GM18870 (cell line): ENCODE measurements at regions not wholly inside any gene's neighbourhood (a gene's known extent, or its start where the extent isn't known, plus 50 kb on each side); places are given as distances from the start of the nearest gene placed in this dataset.

Experiments used
- ATAC-seq: cut with Tn5 transposase; IDR thresholded peaks from one replicate; pipeline ENCODE4 v1.9.1; 2021; ENCODE audit warnings: moderate library complexity; ENCODE audit not compliant: unreplicated experiment

DNA sequence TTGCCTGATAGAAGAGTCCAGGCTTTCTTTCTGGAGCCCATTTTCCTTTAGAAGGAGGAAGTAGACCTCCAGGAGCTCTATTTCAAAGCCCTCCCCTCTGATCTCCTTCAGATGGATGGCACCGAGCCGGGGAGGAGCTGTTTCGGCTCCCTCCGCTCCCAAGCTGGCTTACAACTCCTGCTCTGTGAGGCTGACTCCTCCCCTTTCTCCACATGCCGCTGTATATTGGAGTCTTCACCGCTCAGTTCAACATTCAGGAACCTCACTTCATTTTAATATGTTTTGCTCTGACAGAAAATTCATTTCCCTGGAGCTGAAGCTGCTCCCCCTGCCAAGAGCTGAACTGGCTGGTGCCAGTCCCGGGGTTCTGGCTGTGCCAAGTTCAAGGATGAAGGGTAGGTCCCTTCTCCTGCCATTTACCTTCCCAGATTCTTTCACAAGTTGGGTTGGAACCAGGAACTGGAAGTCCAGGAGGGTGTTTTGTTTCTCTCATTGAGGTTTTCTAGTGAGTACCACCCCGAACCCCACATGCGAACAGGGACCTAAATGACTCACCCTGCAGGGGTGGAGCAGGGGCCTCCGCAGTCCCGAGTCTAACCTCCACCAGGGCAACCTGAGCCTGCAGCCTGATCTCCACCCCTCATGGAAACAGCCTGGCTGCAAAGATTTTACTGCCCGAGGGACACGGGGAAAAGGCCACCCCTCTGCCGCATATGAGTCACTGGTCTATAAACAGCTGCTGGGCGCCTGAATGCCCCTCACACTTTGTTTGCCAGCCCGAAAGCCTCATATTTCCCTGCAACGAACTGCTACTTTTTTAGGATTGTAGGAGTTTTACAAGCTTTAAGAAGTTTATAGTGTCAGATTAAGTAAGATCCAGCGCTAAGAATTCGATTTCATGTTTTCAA is 68.6 kb upstream of the FOXA2 start:
- no peak for ATAC-seq

DNA sequence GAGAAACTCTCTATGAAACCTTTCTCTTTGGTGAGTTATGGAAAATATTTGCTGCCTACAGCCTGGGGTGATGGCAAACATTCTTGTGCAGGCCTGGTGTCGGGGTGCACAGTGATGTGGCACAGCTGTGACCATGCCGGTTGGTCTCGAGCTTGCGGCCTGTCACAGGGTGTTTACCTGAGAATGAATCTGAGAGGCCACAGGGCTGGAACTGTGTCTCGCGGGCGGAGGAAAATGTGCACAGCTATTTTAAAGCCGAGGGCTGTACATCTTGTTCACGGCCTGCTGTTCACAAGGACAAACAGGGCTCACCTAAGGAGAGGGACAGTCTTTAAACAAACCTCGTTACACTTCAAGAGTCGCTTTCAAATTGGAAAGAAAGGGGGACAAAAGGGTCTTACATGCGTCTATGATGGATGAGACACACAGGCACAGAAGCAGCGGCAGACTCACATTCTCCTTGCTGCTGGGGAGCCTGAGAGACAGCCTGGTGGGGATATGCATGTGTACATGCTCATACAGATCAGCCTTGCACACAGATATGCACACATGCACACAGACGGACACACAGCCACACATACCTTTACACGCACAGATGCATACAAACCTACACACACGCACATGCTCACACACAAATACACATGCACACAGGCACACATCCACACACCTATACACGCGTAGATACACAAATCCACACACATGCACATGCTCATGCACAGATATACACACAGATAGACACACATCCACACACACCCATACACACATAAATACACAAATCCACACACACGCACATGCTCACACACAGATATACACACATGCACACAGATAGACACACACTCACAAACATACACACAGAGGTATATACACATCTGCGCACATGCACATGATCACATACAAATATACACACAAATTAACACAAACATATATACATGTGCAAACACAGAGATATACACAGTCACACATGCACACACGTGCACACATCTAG is 69.6 kb upstream of the FOXA2 start:
- ATAC-seq = no peak

DNA sequence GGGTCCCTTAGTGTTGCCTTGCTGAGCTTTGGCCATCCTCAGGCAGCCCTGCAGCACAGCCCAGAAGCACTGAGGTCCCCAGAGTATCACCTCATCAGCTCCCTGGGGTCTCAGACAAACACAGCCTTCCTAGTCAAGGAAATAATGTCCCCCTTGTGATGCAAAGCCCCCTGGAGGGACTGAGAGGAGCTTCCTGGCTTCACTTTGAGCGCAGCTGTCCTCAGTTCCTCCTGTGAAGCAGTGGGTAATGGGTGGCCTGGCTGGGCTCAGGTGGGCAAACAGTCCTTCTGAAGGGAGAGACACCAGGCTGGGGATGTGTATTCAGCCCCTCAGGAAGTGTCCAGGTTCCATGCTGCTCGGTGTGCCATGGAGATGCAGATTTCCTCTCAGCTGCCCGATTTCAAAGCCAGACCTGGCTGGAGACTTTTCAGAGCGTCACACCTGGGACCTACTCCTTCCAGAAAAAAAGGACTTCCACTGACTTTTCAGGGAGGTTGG is 79.2 kb upstream of the FOXA2 start:
- no peak for ATAC-seq

DNA sequence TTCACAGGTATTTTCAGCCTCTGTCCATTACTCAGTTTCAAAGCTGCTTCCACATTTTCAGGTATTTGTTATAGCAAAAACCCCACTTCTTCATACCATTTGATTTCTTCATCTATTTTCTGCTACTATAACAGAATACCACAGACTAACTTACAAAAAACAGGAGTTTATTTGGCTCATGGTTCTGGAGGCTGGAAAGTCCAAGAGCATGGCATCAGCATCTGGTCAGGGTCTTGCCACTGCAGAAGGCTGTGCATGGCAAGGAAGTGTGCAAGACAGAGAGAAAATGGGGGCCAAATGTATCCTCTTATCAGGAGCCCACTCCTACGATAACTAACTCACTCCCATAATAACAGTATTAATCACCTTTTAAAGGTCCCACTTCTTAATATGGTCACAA is 82.8 kb upstream of the FOXA2 start:
- no peak for ATAC-seq

DNA sequence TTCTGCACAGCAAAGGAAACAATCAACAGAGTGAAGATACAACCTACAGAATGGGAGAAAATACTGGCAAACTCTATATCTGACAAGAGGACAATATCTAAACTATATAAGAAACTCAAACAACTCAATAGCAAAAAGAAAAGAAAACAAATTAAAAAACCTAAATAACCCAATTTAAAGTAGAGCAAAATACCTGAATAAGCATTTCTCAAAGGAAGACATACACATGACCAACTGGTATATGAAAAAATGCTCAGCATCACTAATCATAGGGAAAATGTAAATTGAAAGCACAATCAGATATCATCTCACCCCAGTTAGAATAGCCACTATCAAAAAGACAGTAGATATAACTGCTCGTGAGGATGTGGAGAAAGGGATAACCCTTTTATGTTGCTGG is 87.8 kb upstream of the FOXA2 start:
- no peak for ATAC-seq

DNA sequence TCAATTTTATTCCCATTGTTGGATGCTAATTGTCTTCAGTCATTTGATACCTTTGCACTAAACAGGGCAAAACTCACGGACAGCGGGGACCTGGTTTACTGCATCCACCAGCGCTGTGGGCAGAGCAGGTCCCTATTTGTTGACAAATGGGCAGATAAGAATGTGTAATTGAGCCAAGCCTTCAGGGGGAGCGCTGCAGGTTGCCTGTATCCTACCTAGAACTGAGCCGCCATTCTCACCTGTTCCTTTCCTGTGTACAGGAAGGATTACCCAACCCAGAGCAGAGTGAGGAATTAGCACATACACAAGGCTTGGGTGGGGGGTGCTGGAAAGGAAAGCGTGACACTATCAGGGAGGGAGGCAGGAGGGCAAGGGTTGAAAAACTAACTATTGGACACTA is 89.1 kb upstream of the FOXA2 start:
- no peak for ATAC-seq

DNA sequence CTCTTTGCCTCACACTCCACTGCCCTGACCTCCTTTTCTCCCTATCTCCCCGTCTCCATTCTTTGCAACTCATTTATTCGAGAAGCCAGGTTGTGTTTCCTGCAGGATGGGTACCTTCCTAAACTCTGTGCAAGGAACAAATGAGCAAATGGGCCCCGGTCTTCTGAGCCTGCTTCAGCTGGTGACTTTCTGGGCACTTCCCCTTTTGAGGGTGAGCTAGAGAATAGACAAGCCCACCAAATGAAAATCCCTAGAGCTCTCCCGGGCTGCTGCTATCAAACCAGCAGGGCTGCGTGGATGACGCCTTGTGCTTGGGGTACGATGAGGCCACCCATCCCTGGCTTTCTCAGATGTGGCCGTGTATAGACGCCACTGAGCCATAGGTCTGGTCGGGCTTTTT is 91.0 kb upstream of the FOXA2 start:
- no peak for ATAC-seq

DNA sequence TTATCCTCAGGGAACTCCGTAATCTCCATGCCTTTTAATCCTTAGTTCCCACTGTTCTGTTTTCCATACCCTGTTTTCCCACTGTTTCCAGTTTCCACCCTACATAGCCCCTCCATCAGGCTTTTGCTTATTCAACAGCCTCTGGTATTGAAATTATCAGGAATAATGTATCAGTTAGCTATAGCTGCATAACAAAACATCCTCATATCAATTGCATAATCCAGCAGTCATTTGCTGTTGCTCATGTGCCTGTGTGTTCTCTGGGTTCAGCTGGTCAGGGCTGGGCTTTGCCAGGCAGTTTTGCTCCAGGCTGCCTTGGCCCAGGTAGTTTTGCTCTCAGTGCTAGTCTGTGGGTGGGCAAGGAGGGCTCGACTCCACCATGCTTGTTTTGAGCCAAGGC is 94.3 kb upstream of the FOXA2 start:
- no peak for ATAC-seq

DNA sequence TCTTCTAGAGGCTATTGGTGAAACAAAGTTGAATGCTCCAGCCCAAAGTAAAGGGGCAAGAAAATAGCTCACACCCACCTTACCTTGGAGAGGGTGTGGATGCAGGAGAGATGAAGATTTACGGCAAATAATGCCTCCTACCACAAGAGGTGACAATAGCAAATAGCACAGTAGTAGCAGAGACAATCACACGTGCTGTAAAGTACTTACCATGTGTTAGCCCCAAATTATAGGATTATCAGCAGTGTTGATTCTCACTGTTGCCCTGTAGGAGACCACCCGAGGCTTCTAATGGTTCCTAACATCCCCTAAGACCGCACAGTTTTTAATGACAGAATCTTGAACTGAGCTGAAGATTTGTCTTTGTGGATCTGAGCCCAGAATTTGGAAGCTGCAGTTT is 94.8 kb upstream of the FOXA2 start:
- ATAC-seq = no peak

DNA sequence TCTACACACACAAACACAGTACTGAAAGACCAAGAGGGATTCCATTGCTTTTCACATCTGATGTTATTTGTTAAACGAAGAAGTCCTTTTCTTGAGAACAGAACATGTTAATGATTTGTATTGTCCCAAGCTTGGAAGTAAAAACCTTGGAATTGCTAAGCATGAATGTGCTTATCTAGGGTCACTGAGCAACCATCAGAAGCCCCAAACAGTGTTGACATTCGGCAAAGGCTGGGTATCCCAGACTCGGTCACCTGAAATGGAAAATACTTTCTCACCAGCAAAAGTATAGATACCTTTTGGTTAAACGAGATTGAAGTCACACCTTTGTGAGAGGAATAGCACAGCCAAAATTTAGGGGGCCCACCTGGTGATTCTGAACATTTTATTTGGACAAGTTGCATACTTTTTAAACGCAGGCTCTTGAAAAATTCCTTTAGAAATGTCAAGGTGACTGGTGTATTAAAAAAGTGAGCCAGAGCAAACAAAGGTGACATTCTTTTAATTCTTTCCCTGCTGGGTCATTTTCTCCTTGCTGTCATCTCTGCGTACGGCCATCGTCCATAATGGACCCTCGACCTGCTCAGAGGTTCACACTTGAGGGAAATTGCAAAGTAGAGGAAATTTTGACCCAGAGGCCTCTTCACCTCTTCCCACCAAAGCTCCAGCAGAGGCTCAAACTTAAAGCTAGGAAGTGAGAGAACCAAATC is 95.8 kb upstream of the FOXA2 start:
- no peak for ATAC-seq

DNA sequence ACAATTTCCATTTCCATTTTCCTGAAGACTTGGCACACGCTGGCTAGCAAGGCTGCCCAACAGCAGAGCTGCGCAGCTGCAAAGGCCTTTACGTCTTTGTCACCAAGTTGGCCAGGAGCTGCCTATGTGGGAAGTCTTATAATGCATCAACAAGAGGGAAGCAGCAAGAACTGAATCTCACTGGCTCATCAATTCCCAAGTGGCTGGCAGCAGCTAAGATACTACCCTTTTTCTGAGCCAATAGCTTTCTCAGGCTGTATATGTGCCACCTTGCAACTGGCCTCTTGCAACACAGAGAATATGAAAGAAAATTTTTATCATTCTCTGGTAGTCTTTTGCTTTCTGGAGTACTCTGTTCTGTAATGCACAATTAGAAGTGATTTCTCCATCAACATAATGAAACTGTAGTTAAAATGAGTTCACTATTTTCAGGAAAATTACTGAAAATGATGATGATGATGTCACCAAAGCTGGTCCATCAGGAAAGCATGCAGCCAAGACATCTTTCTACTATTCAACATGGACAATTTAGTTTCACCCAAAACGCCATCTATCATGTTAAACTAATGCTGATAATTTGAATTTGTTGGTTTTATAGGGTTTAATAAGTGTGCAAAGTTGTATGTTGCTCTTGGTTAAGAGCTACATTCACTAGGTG is 97.3 kb upstream of the FOXA2 start:
- no peak for ATAC-seq

DNA sequence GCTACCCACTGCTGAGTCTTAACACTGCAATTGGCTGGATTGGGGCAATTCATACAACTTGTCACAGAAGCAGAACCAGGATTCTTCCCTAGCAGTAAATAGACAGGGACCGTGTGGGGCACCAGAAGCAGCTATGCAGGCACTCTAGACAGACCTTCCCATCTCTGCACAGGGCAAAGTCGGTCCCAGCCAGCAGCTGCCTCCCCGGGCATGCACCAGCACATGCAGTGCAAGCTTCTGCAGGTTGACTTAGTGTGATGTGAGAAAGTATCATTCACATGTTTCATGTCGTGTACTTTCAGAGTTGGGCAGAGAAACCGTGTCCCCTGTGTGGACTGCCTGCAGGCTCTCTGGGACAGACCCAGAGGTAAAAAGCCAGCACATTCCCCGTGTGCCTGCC is 98.0 kb upstream of the FOXA2 start:
- no peak for ATAC-seq

DNA sequence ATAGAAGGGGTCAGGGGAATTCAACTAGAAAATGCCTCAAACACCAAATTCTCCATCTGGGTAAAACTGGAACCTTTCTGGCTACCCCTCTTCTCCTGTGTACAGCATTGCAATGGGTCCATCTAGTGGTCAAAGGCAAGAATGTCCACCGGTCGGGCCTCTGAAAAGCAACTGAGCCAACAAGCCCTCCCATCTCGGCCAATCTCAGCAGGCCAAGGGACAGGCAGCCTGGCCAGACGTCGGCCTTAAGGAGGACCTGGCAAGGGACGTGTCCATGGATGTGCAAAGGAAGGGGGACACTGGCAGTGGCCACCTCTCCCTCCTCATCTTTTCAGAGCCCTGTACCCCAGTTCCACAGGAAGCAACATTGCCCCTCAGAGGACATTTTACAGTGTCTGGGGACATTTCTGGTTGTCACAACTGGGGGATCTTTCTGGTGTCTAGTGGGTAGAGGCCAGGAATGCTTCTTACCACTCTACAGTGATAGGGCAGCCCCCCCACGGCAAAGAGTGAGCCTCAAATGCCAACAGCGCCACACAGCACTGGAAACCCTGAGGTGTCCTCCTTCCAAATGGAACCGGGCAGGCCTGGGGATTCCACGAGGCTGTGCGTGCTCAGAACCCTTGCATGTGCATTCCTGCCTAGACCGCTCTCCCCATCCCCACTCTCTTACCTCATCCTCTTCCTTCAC is 99.8 kb upstream of the FOXA2 start:
- peak; percentile 57 for ATAC-seq

DNA sequence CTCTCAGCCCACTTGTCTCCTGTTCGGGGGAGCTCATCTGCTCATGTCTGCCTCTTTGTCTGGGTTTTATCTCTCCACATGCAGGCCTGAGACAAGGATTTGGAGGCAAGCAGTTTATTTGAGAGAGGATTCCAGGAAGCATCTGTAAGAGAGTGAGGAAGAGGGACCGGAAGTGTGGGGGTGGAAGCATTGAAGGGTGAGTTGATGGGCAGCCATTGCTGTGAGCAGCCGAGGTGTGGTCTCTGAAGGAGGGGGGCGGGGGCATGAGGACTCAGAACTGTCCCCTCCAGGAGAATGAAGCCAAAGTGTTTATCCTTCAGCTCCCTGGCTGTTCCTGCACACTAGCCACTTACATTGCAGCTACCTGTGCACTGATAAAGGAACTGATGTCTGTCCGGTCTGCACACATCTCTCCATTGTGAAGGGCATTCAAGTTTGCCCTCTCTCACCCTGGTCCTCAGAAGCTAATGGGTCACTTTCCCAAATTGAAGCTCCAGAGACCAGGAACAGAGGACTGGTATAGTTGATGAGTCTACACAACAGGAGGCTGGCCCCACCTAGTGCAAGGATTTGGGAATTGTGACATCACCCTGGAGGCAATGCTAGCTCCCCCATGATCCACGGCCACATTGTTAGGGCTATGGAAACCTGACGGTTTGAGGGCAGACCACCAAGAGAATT is 100.5 kb upstream of the FOXA2 start:
- no peak for ATAC-seq

DNA sequence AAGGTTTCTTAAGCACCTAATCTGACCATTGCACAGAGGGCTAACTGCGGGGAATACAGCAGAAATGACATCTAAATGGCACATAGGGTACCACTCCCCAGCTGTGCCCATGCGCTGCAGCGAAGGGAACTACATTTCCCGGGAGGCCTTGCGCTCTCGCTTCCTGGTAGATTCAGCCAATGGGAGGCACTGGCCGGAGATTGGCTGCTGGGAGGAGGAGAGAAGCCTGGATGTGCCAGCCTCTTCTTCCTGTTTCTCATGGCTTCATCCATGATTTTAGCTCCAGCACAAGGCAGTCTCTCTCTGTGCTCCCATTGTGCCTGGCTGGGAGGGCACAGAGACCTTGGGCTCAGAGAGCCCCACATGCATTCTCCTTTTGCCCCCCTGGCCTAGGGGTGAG is 101.7 kb upstream of the FOXA2 start:
- ATAC-seq = no peak

DNA sequence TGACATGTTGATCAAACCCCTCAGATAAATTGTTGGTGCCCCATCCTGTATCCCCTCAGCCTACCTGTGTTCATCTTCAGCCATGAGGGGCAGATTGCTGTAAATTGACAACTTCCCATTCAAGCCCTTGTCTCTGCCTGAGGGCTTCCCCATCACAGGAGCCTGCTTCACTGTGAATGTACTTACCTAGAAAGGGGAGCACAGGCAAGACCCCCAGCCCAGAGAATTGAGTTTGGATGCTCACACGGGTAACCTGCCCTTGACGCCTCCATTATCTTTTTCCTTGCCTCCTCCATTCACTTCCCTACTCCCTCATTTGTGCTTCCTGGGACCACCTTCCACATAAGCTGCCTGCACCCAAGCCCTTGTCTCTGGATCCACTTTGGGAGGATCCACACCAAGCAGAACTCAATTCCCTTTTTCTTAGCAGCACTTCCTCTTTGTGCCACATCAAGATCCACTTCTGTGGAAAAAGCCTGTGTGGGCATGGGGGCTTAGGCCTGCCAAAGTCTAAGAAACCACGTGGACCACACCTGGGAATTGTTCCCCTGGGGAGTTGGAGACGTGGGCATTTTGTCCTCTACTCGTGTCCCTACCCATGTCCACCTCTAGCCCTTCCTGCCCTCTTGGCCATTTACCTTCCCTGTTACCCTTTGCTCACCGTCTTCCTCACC is 103.4 kb upstream of the FOXA2 start:
- ATAC-seq = no peak

DNA sequence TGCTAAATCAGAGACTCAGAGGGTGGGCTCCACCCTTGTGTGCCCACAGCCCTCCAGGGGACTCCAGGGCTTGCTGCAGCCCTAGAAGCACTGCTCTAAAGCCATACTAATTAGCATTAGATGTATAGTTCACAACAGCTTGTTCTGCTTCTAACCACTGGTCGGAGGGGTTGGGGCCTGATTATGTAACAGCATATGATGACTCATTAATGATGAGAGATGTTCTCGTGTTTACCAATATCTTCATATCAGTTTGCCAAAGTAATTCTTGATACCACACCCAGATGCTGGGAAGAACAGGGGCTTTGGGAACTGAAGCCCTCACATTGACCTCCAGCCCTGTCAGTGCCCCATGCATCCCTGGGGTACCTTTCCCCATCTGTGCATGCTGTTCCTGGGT is 104.1 kb upstream of the FOXA2 start:
- no peak for ATAC-seq

DNA sequence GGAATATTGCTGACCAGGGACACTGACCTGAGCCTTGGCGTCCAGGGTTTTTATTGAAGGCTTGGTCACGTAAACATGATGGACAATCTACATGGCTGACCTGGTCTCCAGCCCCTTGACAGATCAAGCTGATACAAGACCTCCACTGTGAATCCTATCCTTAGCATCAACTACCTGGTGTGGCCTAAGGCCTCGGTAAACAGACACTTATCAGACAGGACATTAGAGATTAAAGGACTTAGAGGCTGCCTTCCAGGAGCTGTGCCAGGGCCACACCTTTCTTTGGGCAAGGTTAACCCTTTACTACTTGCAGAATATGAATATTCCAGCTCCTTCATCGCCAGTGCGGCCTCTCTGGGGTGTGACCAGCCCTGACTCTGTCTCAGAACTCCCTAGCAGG is 104.9 kb upstream of the FOXA2 start:
- ATAC-seq = no peak

DNA sequence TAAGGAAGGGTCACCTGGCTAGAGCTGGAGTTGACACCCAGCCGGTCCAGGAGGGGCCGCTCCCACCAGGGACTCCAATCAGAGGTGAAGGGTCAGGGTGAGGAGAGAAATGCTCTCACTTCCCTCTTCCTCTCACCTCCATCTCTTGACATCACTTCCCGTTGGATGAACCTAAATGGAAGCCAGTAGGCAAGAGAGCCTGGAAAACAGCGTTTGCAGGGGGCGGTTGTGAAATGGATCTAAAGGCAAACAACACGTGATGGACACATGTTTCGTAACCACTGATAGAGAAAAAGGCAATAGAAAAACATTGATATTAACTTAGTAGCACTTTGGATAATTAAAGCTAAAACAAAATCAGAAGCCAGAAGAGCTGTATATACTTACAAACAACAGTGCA is 105.6 kb upstream of the FOXA2 start:
- no peak for ATAC-seq
